AG20443 (cell line): ENCODE measurements at regions not wholly inside any gene's neighbourhood (a gene's known extent, or its start where the extent isn't known, plus 50 kb on each side); places are given as distances from the start of the nearest gene placed in this dataset.

Source experiments
- DNase-seq: peaks from one replicate; pipeline ENCODE4 v3.0.0; 2012; ENCODE audit warnings: low spot score, mixed read lengths

DNA sequence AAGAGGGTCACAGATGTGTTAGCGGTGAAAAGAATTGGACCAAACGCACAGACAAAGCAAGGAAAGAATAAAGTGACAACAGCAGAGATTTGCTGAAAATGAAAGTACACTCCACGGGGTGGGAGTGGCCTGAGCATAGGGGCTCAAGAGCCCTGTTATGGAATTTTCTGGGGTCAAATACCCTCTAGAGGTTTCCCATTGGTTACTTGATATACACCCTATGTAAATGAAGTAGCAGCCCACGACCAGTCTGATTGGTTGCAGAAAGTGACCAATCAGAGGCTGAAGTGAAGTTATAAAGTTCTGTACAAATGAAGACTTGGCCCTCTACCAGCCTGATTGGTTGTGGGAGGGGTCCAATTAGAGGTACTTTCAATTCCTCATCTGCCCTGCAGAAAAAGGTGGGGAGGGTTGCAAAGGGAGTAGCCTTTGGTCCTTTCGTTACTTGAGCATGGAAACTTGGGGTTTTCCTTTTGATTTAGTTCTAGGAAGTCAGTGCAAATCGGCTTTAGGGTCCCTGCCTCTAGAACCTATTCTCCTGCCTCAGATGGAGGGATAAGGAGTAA is 125.6 kb upstream of the PRPS1L1 start:
- no peak for DNase-seq

DNA sequence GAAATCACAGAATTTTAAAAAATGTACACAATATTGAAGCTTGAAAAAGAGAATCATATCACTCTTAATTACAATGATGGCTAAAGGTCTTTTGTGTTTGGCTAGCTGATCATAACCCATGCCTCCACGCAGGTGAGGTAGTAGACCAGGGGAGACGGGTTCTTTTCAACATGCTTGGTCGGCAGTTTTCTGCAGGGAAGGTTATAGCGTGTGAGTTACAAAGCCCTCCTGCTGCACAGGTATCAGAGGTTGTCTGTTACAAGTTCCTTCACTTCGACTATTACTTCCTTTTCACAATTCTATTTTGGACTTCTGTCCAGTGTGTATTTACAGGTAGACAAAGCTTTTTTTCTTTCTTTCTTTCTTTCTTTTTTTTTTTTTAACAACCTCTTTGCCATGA is 127.1 kb upstream of the PRPS1L1 start:
- DNase-seq, result no peak

DNA sequence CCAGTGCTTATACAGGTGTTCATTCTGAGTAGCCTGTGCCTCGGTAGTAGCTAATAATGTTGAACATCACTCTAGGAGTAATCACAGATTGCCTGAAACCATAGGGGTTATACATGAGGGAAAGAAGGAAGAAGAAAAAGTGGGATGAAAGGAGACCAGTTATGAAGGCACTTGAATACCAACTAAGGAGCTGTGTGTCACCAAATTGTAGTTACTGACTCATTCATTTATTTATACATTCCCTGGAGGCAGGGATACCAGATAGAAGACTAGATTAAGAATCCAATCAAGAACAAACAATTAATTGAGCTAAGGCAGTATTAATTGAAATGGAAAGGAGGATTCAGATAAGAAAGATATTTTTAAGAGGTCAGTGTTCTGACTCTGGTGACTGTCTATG is 129.6 kb upstream of the PRPS1L1 start:
- DNase-seq, result no peak

DNA sequence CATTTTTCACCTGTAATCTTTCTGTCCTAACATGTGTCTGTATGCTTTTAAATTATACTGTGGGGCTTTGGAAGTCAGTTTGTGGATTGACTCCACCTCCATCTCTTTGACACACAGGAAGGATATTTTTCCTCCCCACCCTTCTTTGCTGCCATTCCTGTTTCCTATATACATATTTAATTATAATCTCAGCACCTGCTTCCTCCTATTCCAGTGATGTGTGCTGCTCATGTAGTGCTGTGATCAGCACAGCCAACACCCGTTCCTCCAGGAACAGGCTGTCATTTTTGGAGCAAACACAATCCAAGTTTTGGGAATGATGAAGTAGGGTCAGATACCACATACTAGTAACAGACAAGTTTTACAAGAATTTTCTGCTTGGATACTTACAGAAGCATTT is 135.0 kb upstream of the PRPS1L1 start:
- DNase-seq, result no peak

DNA sequence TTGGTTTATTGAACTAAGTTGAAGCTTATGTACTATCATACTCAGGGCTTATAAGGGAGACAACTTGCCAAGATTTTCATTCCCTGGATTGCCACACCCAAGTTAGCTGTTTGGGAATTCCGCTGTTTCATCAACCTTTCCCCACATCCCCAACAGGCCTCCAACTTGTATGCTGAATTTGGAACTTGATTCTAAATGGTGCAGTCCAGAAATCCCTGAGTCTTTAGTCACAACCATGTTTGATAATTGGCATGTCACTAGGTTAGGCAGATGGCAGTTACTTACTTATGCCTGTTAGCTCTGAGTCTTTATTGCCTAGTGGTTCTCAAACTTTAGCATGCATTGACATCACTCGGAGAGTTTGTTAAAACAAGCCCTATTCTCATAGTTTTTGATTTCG is 135.4 kb upstream of the PRPS1L1 start:
- no peak for DNase-seq

DNA sequence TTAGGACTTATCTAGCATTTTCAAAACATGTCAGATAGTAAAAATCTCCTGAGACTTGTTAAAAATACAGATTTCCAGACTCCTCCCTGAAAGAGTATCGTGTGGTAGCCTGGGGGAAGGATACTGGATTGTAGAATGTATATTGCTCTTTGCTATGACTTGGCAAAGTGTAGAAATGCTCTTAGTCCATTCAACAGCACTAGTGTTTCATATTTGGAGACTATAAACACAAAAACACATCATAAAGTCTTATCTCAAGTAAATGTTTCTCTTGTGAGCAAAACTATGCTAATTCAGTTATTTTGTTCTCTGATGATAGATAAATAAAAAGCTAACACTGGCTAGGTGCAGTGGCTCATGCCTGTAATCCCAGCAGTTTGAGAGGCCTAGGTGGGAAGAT is 137.5 kb upstream of the PRPS1L1 start:
- DNase-seq, result no peak

DNA sequence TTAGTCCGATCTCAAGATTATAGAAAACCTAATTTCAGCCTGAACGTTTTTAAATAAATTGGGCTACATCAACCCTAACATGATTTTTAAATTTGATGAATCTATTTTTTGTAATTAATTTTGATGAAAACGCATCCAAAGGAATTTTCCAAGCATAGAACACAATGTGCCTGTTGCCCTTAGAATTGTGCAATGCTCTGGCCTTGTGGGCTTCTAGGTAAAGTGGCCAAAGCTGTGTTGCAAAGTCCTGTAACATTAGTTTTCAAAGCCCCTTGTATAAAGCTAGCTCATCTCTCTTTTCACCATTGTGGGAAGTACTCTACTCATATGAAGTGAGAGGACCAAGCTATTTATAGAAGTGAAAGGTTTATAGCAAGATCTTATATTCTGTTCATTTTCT is 138.4 kb upstream of the PRPS1L1 start:
- no peak for DNase-seq

DNA sequence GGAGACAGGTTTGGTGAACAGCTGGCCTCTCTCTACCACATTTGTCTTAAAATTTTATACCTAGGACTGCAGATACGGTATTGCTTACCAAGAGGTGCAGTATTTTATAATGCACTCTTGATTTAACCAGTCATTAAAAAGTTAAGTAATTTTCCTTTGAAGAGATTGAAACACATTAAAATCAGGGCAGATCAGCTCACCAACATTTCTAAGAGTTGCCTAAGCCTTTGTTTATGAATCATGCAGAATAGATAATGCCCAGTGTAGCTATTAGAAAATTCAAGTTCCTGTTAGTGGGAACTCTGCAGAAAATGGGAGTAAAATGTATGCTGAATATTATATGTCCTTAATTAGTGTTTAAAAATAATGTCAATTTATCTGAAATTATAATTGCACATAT is 140.2 kb upstream of the PRPS1L1 start:
- DNase-seq, result no peak

DNA sequence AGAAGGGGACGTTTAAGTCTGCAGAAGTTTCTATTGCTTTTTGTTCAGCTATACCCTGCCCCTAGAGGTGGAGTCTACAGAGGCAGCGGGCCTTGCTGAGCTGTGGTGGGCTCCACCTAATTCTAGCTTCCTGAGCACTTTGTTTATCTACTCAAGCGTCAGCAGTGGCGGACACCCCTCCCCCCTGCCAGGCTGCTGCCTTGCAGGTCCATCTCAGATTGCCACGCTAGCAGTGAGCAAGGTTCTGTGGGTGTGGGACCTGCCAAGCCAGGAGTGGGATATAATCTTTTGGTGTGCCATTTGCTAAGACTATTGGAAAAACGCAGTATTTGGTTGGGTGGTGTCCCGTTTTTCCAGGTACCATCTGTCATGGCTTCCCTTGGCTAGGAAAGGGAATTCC is 147.3 kb upstream of the PRPS1L1 start:
- no peak for DNase-seq

DNA sequence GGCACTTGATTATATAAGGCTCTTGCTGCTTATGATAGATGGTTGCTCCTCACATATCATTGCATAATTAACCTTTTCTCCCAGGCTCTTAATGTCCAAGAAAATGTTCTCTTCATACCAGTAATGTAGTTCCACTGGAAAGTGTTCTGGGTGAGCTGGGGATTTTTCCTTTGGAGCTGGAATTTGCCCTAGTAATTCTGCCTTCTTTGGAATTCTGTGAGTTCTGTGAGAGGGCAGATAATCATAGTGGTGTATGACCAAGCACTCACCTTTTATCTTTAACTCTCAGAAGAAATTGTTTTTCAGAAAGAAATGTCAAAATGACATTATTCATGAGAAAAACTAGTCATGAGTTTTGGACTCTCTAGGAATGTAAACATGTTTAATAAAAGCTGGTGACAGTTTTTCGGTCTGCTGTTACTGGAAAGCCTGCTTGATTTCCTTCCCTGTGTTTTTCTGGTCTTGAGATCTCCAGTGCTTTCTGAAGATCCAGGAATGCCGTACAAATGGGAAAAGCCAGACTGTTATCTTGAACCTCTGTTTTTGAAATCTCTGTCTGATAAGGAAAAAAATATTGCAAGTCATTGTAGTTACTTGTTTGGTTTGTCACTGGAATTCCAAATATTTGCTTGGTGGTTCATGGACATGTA is 148.3 kb upstream of the PRPS1L1 start:
- no peak for DNase-seq

DNA sequence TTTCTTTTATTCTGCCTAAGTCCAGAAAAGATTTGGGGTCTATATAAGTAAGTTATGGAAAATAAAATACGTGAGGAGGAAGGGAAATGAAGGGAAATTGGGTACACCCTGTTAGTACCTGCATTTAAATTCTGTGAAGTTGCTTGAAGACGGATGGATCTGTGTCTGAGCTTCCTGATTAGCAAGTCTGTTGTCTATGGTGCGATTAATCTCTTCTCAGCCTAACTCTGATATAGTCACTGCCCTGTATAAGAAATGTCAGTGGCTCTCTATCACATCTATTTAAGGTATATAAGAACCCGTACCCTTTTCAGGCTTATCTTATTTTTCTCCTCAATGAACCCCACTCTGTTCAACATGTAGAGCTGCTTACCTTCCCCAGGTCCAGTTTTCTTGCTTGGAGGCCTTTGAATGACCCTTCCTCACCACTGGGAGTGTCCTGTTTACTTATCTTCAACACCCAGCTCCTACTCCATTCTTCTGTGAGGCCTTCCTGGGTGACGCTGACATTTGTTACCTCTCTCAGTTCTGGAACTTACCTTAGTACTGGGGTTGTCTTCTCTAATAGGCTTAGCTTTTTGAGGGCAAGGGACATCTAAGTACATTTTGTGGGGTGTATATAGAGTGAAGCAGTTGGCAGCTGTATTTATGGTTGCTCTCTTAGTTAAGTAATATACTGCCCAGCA is 149.6 kb upstream of the PRPS1L1 start:
- DNase-seq, result no peak

DNA sequence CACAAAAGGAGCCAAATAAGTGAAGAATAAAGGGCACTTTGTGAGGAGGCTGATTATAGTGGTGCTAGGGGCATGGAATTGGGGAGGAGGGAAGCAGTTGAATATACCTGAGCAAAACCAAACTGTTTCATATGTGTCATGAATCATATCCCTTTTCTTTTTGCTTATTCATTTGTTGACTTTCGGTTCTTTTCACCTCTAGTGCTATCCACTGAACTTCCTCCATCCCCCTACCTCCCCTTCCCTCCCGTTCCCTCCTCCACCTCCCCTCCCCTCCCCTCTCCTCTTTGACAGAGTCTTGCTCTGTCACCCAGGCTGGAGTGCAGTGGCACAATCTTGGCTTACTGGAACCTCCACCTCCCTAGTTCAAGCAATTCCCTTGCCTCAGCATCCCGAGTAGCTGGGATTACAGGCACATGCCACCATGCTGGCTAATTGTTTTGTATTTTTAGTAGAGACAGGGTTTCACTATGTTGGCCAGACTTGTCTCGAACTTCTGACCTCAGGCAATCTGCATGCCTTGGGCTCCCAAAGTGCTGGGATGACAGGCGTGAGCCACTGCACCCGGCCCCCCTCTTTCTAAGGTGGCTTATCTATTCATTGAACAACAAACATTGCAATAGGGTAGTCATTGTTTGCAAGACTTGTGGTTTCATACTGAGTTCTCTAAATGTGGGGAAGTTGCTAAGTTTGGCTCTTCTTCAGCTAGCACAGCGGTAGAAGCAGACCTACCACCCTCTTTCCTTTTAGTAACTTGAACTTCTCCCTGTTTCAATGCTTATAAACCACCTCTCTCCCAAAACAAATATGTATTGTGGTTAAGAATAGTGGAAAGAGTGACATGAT is 150.4 kb upstream of the PRPS1L1 start:
- no peak for DNase-seq

DNA sequence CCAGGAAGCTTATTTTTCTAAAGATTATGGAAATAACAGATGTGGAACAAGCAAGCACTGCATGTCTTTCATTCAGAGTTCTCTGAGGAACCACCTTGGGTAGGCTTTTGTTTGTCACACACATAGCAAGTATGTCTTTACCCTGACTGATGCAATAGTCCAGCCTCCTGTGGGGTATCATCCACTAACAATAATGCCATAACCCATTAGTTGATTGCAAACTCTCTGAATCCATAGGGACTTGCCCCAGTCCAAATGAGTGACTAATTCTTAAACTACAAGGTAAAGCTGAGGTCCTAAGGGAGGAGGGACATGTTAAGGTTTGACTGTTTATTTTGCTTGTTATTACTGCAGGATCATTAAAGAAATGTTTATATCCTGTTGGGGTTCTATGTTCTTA is 151.4 kb upstream of the PRPS1L1 start:
- no peak for DNase-seq

DNA sequence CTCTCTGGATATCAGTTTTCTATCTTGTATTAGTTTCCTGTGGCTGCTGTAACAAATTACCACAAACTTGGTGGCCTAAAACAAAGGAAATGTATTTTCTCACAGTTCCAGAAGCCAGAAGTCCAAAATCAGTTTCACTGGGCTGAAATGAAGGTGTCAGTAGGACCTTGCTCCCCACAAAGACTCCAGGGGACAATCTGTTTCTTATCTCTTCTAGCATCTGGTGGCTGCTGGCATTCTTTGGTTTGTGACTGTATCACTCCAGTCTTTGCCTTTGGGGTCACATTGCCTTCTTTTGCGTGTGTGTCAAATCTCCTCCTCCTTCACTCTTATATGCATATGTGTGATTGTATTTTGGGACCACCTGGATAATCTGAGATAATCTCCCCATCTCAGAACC is 153.0 kb upstream of the PRPS1L1 start:
- no peak for DNase-seq

DNA sequence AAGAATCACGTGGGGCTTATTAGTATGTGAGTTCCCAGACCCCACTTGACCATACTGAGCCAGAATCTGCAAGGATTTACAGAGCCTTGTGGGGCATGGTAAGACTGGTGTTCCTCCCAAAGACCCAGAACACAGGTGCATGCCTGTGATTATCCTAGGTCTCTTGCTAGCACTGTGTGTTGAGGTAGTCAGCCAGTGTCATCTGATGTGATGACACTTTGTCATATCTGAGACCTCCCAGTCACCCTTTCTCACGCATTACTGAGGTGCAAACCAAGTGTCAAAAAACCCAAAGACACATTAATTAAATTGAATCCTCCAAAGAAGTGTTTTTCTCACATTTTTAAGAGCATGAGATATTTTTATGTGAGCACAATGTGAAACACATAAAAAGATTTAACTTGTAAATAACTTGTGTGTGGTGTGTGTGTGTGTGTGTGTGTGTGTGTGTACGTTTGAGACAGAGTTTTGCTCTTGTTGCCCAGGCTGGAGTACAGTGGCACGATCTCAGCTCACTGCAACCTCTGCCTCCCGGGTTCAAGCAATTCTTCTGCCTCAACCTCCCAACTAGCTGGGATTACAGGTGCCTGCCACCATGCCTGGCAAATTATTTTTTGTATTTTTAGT is 162.0 kb upstream of the PRPS1L1 start:
- no peak for DNase-seq

DNA sequence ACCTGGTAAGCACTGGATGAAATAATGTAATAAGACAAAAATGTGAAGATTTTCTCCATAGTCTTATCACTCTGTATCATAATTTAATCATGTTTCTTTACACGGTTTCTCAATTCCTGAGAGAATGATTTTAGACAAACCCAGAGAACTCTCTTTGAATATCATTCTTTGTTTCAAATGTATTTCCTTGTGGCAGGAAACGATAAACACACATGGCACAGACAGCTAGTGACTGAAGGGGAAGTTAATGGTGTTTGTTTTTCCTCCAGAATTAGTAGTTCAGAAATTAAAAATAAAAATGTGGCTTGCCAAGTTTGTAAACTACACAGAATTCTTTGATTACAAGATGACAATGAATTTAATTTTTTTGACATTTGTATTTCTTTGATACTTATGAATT is 163.7 kb upstream of the PRPS1L1 start:
- DNase-seq, result no peak

DNA sequence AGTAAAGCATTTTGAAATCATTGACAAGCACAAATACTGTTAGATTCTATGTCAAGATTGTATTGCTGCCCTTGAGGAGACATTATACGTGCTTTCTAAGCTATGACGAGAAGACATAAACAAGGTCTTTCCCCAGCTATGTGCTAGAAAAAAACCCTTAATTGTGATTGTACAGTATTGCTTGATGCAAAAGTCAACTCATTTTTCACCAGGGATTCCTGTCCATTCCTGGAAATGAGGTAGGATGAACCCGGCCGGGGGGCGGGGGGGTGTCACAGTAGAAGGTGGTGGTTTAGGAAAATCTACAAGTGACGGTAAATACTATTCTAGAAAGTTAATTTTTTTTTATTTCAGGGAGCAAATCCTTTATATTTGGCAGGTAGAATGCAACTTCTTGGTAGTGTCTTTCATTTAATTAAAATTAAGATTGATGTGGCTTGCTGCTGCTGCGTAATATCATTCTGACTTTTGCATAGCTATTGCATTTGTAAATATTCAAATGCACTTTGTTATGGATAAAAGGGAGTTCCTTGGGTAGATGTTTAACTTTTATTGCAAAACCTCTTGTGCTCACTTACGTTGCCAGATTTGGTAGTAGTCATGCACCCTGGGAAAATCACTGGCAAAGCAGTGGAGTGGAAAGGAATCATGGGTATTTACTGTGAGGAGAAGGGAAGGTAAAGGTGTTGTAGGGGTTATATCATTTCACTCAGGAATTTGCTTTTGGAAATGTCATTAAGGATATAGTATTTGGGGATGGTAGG is 164.4 kb upstream of the PRPS1L1 start:
- DNase-seq, result no peak

DNA sequence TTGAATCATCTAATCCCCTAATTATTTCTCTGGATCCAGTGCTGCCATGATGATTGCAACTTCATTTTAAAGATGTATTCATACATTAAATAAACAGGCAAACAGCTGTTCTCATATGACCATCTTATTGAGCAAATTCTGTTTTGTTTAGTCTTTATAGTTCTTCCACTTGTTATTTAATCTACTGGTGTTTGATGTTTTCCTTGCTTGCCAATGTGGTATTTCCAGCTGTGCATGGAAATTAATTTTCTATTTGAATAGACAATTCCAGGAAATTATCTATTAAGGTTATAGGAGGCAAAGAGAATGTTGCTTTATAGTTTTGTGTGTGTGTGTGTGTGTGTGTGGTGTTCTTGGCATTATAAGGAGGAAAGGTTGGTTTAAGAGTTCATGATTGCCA is 167.0 kb upstream of the PRPS1L1 start:
- DNase-seq, result no peak

DNA sequence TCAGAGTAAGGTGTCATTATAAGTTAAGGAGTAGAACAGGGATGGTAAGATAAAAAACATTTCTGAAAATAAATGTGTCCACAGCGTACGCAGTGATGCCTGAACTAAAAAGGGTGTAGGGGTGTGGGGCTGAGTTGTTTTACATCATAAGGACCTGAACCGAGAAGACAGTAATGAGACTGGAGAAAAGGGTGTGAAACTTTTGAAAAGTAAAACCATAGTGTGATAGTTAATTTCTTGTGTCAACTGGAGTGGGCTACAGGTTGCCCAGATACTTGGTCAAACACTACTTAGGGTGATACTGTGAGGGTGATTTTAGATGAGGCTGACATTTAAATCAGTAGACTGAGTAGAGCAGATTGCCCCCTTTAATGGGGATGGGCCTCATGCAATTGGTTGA is 169.0 kb upstream of the PRPS1L1 start:
- no peak for DNase-seq

DNA sequence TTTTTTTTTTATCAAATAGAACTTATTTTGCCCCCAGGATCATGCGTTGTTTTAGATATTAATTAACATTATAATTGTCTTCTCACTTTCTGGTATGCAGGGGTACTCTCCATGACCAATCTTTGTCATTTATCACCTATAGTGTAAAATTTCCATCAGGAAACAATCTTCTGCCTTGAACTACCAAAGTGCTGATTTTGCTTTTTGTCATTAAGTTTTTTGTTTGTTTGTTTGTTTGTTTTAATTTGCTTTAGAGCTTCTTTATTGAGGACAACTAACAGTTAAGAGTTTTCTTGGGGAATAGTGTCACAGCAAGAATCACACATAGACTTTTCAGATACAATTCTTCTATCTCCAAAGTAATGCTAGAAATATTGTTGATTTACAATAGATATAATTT is 171.2 kb upstream of the PRPS1L1 start:
- no peak for DNase-seq

DNA sequence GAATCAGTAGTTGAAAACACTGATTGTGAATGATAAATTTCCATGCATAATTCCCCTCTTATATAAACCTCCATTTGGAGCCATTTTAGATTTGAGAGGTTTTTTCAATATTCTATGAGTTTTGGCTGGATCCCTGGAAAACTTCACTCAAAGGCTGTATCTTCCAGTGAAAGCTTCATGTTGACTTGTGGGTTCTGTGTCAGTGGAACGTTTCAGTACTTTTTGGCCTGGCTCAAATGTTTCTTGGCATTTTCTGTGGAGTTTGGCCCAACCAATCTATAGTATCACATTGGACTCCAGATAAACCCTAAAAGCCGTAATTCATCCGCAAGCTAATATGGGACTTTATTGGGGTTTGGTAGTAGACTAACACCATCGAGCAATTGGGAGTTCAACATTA is 172.6 kb upstream of the PRPS1L1 start:
- DNase-seq, result no peak

DNA sequence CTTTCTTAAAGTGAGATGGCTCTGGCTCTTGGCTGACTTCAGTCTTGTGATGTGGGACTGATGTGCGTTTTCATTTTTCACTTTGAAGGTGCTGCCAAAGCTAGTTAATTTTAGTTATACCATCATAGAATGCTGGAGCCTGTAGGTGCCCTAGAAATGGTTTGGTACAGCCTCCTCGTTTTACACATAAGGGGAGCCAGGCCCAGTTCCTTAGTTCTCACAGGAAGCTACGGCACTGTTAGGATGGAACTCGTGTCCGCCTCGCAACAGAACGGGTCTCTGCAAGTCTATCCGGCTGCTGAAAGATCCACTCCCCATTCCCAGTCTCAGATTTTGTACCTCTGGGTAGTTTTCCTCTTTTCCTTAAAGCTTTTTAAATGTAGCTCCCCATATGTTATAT is 173.2 kb upstream of the PRPS1L1 start:
- DNase-seq, result no peak
